ENCODE measurements at regions not wholly inside any gene's neighbourhood (a gene's known extent, or its start where the extent isn't known, plus 50 kb on each side); places are given as distances from the start of the nearest gene placed in this dataset.

DNA sequence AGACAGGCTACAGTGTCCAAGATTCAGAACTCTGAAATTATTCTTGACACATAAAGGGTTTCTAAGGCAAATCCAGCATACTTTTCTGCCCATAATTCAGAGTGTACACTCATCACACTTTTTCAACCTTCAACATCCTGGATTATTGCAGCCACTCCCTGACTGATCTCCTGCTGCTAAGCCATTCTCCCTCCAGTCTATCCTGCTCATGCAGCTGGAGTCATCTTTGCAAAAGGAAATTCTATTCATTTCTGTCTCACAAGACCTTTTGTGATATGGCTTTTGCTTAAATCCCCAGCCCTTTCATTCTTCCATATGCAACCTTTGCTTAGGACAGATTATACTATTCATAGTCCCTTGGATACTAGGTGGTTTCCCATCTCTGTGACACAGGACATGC is 236.1 kb upstream of the LDB2 start:
- no peak overlapping the region for H3K4me2 ChIP-seq (ENCODE audit: control insufficient read depth, extremely low read depth, insufficient read depth, low read depth, low read length)
- no peak for FAIRE-seq

DNA sequence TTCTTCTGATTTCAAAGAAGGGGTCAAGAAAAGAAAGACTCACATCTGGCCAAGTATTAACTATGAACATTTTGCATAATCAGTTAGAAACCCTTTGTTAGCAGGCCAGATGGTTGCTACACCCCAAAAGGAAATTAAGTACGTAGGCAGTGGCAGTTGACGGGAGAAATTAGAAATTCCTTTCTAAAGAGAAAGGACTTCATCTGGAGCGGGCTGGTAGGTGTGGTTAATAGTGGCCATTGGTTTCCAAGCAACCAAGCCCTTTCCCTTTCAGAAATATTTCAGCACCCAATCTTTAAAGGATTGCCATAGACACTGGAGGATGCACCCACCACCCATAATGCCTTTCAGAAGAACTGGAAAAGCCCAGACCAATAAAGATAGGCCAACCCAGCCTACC is 235.7 kb upstream of the LDB2 start:
- no peak for DNase-seq (ENCODE audit: low read depth, low spot score)
- Histone ChIP-seq H2AFZ (ENCODE audit: control insufficient read depth, low read length) (no peak overlapping the region), H3K9ac (ENCODE audit: control insufficient read depth, extremely low read depth, insufficient read depth, low read length) (no peak overlapping the region), H3K27me3 (ENCODE audit: control insufficient read depth, extremely low read depth, insufficient read depth, low read length) (no peaks in the 10 kb centered on the region), H3K4me1 (ENCODE audit: control insufficient read depth, extremely low read depth, insufficient read depth, low read length) (no peaks in the 10 kb centered on the region), H3K27ac (ENCODE audit: control insufficient read depth, insufficient read depth, low read length) (no peak overlapping the region), H4K20me1 (ENCODE audit: control insufficient read depth, extremely low read depth, insufficient read depth, low read length) (no peaks in the 10 kb centered on the region), H3K36me3 (ENCODE audit: control insufficient read depth in 2 of 2, extremely low read depth in 1 of 2, insufficient read depth in 2 of 2, low read length in 2 of 2) (no peaks in the 10 kb centered on the region), H3K79me2 (ENCODE audit: control insufficient read depth, insufficient read depth, low read length) (no peaks in the 10 kb centered on the region), H3K9me1 (ENCODE audit: control insufficient read depth, extremely low read depth, insufficient read depth, low read length) (no peaks in the 10 kb centered on the region), H3K4me3 (ENCODE audit: control insufficient read depth in 2 of 3, extremely low read depth in 1 of 3, insufficient read depth in 2 of 3, low read depth in 1 of 3, low read length in 3 of 3) (no peak overlapping the region), H3K9me3 (ENCODE audit: control insufficient read depth, low read depth, low read length) (no peaks in the 10 kb centered on the region), H3K4me2 (ENCODE audit: control insufficient read depth, extremely low read depth, insufficient read depth, low read depth, low read length) (no peak overlapping the region)
- TF ChIP-seq, protein P1, sequence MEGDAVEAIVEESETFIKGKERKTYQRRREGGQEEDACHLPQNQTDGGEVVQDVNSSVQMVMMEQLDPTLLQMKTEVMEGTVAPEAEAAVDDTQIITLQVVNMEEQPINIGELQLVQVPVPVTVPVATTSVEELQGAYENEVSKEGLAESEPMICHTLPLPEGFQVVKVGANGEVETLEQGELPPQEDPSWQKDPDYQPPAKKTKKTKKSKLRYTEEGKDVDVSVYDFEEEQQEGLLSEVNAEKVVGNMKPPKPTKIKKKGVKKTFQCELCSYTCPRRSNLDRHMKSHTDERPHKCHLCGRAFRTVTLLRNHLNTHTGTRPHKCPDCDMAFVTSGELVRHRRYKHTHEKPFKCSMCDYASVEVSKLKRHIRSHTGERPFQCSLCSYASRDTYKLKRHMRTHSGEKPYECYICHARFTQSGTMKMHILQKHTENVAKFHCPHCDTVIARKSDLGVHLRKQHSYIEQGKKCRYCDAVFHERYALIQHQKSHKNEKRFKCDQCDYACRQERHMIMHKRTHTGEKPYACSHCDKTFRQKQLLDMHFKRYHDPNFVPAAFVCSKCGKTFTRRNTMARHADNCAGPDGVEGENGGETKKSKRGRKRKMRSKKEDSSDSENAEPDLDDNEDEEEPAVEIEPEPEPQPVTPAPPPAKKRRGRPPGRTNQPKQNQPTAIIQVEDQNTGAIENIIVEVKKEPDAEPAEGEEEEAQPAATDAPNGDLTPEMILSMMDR (optimal IDR thresholded peaks at IDR 0.05 in 1 of 3, IDR thresholded peaks at IDR 0.05 in 1 of 3, conservative IDR thresholded peaks at IDR 0.05 in 1 of 3; ENCODE audit: extremely low read depth in 1 of 3, insufficient read depth in 2 of 3, low read length in 3 of 3): no peak
- no peak for TF ChIP-seq EZH2 (IDR thresholded peaks at IDR 0.05; ENCODE audit: low read length)
- FAIRE-seq: no peak
- dilution Hi-C loops (cut with MboI; ENCODE audit: extremely low pct_ligation_motif_present, low sequenced_read_pairs): no loop called here

More for the DNA sequence above, 236.1 kb upstream of the LDB2 start:
- dilution Hi-C loops (cut with MboI; ENCODE audit: extremely low pct_ligation_motif_present, low sequenced_read_pairs): no loop called here
- DNase-seq (ENCODE audit: low read depth, low spot score): no peak
- H3K4me3 ChIP-seq (ENCODE audit: control insufficient read depth in 2 of 3, extremely low read depth in 1 of 3, insufficient read depth in 2 of 3, low read depth in 1 of 3, low read length in 3 of 3): no peak overlapping the region
- no peaks in the 10 kb centered on the region for H3K27me3 ChIP-seq (ENCODE audit: control insufficient read depth, extremely low read depth, insufficient read depth, low read length)
- TF ChIP-seq, protein P1 (optimal IDR thresholded peaks at IDR 0.05 in 1 of 3, IDR thresholded peaks at IDR 0.05 in 1 of 3, conservative IDR thresholded peaks at IDR 0.05 in 1 of 3; ENCODE audit: extremely low read depth in 1 of 3, insufficient read depth in 2 of 3, low read length in 3 of 3): no peak
- TF ChIP-seq EZH2 (IDR thresholded peaks at IDR 0.05; ENCODE audit: low read length): no peak
- H3K79me2 ChIP-seq (ENCODE audit: control insufficient read depth, insufficient read depth, low read length): no peaks in the 10 kb centered on the region
- no peaks in the 10 kb centered on the region for H3K36me3 ChIP-seq (ENCODE audit: control insufficient read depth in 2 of 2, extremely low read depth in 1 of 2, insufficient read depth in 2 of 2, low read length in 2 of 2)
- no peak overlapping the region for H3K9ac ChIP-seq (ENCODE audit: control insufficient read depth, extremely low read depth, insufficient read depth, low read length)
- H3K9me1 ChIP-seq (ENCODE audit: control insufficient read depth, extremely low read depth, insufficient read depth, low read length): no peaks in the 10 kb centered on the region
- no peaks in the 10 kb centered on the region for H3K9me3 ChIP-seq (ENCODE audit: control insufficient read depth, low read depth, low read length)
- H3K27ac ChIP-seq (ENCODE audit: control insufficient read depth, insufficient read depth, low read length): no peak overlapping the region
- H3K4me1 ChIP-seq (ENCODE audit: control insufficient read depth, extremely low read depth, insufficient read depth, low read length): no peaks in the 10 kb centered on the region
- H2AFZ ChIP-seq (ENCODE audit: control insufficient read depth, low read length): no peak overlapping the region
- H4K20me1 ChIP-seq (ENCODE audit: control insufficient read depth, extremely low read depth, insufficient read depth, low read length): no peaks in the 10 kb centered on the region

All from keratinocyte (primary cell).